ENCODE measurements at regions not wholly inside any gene's neighbourhood (a gene's known extent, or its start where the extent isn't known, plus 50 kb on each side); places are given as distances from the start of the nearest gene placed in this dataset.

DNA sequence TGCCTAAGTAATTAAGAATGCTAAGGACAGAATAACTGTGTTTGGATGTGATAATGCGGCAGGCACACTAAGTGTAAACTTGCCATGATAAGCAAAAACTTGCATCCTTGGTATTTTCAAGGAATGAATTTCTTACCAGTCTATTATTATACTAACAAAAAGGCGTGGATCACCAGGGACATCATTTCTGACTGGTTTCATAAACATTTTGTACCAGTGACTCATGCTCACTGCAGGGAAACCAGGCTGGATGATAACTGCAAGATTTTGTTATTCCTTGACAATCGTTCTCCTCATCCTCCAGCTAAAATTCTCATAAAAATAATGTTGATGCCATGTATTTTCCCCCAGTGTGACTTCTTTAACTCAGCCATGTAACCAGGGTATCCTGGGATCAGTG lies 289.5 kb downstream of the CDCA7 start:
- no peak for DNase-seq
- no peak overlapping the region for H3K4me2 ChIP-seq (ENCODE audit: insufficient read depth, insufficient read length, low read length)
- H3K18ac ChIP-seq (ENCODE audit: insufficient read length, low read depth, low read length) = no peak overlapping the region

More for the DNA sequence above, 289.5 kb downstream of the CDCA7 start:
- no peaks in the 10 kb centered on the region for H3K79me2 ChIP-seq (ENCODE audit: insufficient read depth, low read length)
- H2BK5ac ChIP-seq (ENCODE audit: insufficient read length, low read length) = no peak overlapping the region
- H4K20me1 ChIP-seq (ENCODE audit: control insufficient read depth, insufficient read depth, insufficient read length) = no peaks in the 10 kb centered on the region
- Mint-ChIP-seq H3K27me3 (ENCODE audit: low read depth) (no peaks in the 10 kb centered on the region), H3K4me1 (peaks cover 29 to 30% of the 10 kb centered on the region in 2 experiments), H3K9me3 (no peaks in the 10 kb centered on the region), H3K36me3 (ENCODE audit: insufficient read depth in 1 of 3, low read depth in 3 of 3) (no peaks in the 10 kb centered on the region), H3K27ac (no peak overlapping the region), H3K4me3 (no peak overlapping the region)
- TF ChIP-seq, protein P1, sequence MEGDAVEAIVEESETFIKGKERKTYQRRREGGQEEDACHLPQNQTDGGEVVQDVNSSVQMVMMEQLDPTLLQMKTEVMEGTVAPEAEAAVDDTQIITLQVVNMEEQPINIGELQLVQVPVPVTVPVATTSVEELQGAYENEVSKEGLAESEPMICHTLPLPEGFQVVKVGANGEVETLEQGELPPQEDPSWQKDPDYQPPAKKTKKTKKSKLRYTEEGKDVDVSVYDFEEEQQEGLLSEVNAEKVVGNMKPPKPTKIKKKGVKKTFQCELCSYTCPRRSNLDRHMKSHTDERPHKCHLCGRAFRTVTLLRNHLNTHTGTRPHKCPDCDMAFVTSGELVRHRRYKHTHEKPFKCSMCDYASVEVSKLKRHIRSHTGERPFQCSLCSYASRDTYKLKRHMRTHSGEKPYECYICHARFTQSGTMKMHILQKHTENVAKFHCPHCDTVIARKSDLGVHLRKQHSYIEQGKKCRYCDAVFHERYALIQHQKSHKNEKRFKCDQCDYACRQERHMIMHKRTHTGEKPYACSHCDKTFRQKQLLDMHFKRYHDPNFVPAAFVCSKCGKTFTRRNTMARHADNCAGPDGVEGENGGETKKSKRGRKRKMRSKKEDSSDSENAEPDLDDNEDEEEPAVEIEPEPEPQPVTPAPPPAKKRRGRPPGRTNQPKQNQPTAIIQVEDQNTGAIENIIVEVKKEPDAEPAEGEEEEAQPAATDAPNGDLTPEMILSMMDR (conservative IDR thresholded peaks at IDR 0.05) = no peak
- H2AK5ac ChIP-seq (ENCODE audit: insufficient read length, low read length) = no peak overlapping the region
- no peak overlapping the region for H3K56ac ChIP-seq (ENCODE audit: insufficient read length, low read depth, low read length)
- no peak overlapping the region for H4K91ac ChIP-seq (ENCODE audit: insufficient read length, low read depth, low read length)
- no peak overlapping the region for H2AFZ ChIP-seq (ENCODE audit: low read length)
- no peak overlapping the region for H4K5ac ChIP-seq (ENCODE audit: insufficient read length, low read depth, low read length)
- no peaks in the 10 kb centered on the region for H3K23me2 ChIP-seq (ENCODE audit: insufficient read length, low read depth, low read length, poor library complexity, severe bottlenecking)
- no peak overlapping the region for H3K23ac ChIP-seq (ENCODE audit: insufficient read length, low read depth, low read length)
- H3K4ac ChIP-seq (ENCODE audit: low read depth, low read length) = no peak overlapping the region
- H3T11ph ChIP-seq (ENCODE audit: low read length) = no peak overlapping the region
- H2BK120ac ChIP-seq (ENCODE audit: low read depth, low read length, poor library complexity, severe bottlenecking) = no peak overlapping the region
- no peak overlapping the region for H4K8ac ChIP-seq (replicated peaks; ENCODE audit: insufficient read length, low read depth, low read length)
- WGBS (ENCODE audit: extremely low coverage, insufficient read length, low lambda C conversion rate) = no CpG with 5 or more reads among the region's 3 CpGs
- peaks cover 5% of the 10 kb centered on the region; the same call in 1 of the 2 replicates for H3K4me1 ChIP-seq (ENCODE audit: insufficient read depth, low read length)
- H2BK20ac ChIP-seq (ENCODE audit: low read depth, low read length, poor library complexity, severe bottlenecking) = no peak overlapping the region
- H2BK12ac ChIP-seq (ENCODE audit: insufficient read length, low read depth, low read length) = no peak overlapping the region
- no peaks in the 10 kb centered on the region for H3K9me3 ChIP-seq (ENCODE audit: control insufficient read depth, low read depth, low read length)
- no peaks in the 10 kb centered on the region for H3K79me1 ChIP-seq (ENCODE audit: insufficient read depth, low read depth, low read length, poor library complexity, severe bottlenecking)
- H3K27ac ChIP-seq (ENCODE audit: insufficient read length, low read depth, low read length) = no peak overlapping the region
- H3K14ac ChIP-seq (ENCODE audit: insufficient read depth, low read length) = no peak overlapping the region
- H3K27me3 ChIP-seq (ENCODE audit: insufficient read depth, low read length) = no peaks in the 10 kb centered on the region
- H3K9ac ChIP-seq (ENCODE audit: extremely low read depth, insufficient read length, low read length) = no peak overlapping the region
- H2BK15ac ChIP-seq (ENCODE audit: low read depth, low read length) = no peak overlapping the region
